ENCODE measurements at regions not wholly inside any gene's neighbourhood (a gene's known extent, or its start where the extent isn't known, plus 50 kb on each side); places are given as distances from the start of the nearest gene placed in this dataset.
A peak's percentile ranks its signal among the peaks of the same experiment; 100 is the strongest.

DNA sequence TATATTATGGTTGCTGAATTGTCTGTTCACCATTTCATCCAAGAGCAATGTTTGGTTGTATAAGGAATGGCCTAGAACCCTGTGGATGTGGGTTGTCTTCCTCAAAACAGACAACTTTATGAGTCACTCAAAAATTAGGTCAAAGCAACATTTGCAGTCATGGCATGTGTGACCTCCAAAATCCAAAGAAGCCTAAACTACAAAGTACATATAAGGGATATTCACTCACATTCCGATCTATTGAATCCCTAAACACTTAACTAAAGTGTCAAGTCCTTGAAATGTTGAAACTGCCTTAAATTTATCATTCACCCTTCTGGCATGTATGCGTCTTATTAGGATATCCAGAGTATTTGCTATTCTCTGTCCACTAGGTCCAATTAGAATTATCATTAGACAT is 491.5 kb downstream of the NUF2 start:
- DNase-seq (ENCODE audit: low spot score), result no peak

DNA sequence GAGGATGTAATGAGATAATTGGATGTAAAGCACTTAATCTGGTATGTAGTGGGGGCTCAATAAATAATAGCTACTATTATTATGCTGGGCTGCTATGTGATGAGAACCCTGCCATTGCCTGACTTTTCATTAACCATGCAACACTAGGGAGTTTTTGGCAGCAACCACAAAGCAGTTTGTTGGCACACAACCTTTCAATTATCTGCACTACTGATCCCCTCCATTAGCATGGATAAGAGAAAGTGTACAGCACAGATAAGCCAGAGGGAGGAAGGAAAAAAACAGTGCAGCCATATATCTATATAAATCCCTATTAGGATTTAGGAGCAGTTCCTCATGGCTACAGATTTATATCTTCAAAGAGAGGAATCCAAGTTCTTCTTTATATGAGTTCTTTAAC is 498.5 kb downstream of the NUF2 start:
- DNase-seq (ENCODE audit: low spot score), result no peak

DNA sequence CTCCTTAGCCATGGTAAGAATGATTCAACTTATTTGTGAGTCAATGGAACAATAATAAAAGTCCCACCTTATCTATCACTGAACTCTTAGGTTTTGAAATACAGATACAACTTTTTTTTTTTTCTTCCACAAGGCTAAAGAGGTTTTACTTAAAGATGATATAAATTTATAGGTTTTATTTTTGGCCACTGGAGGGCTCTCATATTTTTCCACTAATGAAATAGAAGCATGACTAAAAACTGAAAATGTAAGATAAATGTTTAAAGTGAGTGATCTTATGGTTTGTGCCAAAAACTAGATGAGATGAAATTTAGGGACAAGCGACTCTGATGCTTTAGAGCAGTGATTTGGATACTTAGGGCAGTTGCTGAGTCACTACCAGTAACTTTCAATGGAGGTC is 499.0 kb downstream of the NUF2 start:
- no peak for DNase-seq (ENCODE audit: low spot score)

DNA sequence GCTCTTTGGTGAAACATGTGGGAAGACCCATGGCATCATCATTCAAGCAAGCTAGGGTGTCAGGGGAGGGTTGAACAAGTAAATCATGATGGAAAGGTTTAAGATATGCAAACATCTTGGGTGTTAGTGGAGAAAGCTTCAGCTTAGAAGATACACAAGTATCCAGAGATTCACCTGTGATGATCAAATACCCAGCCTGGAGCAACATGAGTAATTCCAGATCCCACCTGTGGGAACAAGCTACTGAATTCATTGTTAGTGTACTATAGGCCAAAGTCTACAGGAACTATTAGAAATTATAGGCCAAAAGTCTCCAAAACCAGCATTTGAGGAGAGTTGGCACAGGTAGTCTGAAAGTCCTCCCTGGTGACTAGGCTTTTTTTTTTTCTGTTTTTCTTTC is 499.9 kb downstream of the NUF2 start:
- DNase-seq (ENCODE audit: low spot score), result no peak

DNA sequence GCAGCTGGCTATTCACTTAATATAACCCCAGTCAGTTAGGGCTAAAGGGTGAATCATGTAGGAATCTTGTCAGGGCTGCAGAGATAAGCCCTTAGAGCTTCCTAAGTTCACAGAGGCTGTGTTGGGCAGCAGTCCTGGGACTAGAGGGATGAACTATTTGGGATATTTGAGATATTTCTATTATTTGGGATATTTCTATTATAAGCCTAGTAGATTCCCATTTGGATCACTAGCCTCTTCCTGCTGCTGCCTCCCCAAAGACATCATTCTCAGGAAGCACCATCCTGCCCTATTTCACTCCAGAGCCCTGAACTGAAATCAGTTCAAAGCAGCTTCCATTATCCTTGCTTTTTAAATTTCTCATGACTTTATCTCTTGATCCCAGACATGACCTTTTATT is 501.3 kb downstream of the NUF2 start:
- DNase-seq (ENCODE audit: low spot score), result no peak

DNA sequence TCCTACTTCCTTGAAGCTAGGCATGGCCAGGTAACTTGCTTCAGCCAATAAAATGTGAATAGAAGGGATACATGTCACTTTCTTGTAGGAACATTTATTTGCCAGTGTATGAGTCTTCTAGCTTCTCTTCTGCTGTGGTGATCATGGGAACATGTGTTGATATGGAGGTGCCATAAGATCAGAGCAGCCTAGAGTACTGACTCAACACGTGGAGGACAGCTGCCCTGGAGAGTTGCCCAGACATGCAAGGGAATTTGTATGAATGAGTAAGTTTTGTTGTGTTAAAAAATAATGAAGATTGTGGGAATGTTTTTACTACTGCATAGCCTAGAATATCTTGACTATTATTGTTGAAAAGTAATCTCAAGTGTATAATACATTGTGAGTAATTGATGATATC is 502.3 kb downstream of the NUF2 start:
- no peak for DNase-seq (ENCODE audit: low spot score)

DNA sequence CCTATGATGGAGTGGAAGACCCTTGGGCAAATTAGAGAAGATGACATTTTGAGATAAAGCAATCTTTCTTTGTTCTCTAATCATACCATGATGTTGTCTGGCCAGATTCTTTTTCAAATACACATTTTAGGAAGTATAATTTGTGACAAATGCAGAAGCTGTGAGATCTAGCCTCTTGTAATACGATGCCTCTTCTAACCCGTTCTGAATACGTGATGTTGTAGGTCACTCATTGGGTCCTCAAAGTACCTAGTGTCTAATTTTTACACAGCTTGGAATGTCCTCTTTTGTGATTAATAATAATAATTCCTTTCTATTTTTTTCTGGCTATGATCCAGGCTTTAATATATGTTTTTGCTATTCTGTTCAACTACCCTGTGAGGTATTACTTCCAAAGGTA is 502.7 kb downstream of the NUF2 start:
- no peak for DNase-seq (ENCODE audit: low spot score)

DNA sequence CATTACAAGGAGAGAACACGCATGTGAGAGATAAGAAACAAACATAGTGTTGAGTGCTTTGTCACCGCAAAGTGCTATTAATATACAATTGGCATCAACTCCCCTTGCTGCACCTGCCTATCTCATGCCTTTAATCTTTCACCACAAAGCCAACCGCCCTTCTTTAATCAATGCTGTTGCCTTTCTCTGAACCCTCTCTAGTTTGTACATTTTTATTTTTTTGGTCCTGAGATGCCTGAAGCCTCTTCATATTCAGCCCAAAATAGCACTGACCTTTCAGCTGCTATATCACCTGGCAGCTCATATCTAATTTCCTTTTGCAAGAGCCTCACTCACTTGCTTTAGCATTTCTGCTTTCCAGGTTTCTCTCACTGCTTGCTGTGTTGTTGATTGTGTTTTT is 504.7 kb downstream of the NUF2 start:
- peak; percentile 81 for DNase-seq (ENCODE audit: low spot score)

DNA sequence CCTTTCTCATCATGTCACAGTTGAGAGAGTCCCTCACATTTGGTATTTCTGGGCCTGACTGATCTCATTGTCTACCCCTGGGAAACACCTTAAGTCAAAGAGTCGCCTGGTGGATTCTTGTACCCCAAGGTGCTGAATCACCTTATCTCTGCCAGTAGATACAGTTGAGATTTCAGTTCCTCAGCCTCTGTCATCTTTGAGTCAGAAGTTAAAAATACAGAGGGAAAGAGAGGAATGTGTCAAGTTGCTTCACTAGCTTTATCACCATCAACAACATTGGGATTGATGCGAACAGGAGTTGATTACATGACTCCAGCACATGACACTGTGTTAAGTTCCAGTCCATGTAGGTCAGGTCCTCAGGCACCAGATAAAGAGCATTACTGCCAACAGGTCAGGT is 513.0 kb downstream of the NUF2 start:
- no peak for DNase-seq (ENCODE audit: low spot score)

DNA sequence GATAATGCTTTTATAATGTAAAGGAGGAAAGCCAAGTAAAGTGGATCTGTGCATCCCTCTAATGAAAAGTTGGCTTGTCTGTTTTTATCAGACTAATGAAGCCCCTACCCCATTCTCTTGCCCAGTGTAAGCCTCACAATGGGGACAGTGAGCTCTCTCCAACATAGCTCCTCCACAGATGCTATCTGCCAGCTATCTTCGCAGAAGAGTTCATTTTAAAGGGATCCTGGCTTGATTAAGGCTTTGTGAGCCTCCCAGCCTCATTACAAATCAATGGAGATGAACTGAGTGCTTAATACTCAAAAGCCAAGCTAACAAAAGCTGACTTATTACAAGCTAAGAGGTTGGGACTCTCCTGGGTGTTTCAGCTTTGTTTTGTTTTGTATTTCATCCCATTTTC is 514.7 kb downstream of the NUF2 start:
- DNase-seq (ENCODE audit: low spot score), result no peak

DNA sequence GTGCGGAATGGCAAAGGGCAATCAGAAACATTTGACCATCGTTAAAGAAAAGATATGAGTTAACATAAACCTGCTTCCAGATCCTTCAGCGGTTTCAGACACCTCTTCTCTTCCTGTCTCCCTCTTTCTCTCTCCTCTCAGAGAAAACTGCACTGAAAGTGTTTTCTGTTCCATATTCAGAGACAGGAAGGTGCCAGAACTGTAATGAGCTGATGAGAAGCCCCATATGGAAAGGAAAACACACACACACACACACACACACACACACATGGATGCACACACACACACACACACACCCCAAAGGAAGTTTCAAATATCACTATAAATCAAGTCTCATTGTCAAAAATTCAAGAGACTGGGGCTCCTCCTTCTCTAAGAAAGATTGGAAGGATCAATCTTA is 515.5 kb downstream of the NUF2 start:
- no peak for DNase-seq (ENCODE audit: low spot score)

DNA sequence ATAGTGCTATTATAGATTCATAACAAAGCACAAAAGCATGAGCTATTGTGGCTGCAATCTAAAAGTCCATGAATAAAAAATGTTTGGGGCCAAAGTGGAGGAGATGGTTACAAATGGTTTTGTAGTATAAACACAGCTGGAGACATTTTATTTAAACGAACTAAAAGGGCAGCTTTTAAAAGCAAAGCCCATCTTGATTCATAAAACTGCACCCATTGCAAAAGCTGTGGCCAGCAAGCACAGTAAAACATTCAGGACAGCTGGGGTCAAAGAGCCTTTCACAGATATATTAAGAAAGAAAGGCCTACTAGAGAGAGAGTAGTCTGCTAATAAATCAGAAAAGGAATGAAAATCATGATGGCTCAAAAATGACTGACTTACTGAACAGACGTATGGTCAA is 520.8 kb downstream of the NUF2 start:
- DNase-seq (ENCODE audit: low spot score), result no peak

DNA sequence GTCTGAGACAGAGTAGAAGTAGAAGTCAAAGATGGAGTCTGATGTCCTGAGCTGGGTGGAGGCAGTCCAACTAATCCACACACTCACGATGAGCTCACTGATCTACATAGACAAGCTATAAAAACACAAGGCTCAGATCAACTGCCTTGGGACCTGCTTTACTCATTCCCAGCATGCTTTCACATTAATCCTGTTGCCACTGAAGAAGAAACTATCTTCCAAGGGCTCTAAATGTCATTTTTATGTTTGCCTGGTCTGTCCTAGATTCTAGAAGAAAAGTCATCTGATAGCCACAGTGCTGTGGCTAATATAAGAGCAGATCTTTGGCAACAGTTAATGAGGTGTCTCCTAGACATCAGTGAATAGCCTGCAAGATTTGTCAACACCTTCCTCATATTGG is 522.7 kb downstream of the NUF2 start:
- no peak for DNase-seq (ENCODE audit: low spot score)

DNA sequence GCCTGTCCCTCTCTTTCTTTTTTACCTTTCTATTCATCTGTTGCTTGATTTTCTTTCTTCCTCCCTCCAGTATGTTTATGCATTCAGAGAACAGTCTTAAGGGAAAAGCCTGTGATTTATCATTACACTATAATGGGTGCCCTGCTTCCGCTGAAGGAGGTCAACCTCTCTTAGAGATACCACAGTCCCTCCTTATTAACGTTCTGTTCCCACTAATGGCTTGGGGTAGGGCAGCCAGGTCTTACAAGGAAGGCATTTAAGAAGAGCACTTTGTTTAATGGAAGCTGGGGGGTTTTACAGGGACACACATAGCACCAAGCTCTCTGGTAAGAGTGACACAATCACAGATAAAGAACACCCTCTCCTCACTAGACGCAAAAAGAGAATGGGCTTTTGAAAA is 523.5 kb downstream of the NUF2 start:
- DNase-seq (ENCODE audit: low spot score), result no peak

DNA sequence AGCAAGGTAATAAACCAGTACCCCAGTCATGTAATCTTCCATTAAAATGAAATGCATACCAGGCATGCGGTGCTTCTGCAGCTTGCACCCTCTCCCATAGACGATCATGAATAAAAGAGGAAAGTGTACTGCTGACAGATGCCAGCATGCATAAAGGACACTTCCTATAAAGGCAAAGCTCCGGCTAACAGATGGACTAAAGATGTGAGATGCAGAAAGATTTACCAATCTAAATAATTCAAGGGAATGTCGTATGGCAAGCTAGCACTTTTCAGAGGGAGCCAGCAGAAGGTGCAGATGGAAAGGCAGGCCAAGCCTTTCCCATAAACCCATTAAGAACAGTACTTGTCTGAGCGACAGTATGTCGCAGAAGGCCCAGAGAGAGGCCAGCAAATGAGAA is 542.0 kb downstream of the NUF2 start:
- DNase-seq (ENCODE audit: low spot score), result no peak

DNA sequence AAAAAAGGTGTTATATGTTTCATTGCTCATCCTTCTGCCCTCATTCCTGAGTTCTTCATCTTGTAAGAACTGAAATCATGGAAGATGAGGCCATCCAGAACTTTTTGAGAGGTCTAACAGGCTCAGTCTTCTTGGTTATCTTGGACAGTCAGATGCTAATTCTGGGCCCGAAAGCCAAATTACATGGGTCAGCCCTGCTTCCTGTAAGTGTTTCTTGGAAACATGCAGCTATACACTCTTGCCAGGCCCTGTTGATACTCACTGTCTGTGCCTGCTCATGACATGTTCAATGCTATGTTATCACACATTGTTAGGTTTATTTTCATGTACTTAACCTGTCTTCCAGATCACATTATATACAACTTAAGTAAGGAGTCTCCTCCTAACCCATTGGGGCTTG is 542.5 kb downstream of the NUF2 start:
- no peak for DNase-seq (ENCODE audit: low spot score)

DNA sequence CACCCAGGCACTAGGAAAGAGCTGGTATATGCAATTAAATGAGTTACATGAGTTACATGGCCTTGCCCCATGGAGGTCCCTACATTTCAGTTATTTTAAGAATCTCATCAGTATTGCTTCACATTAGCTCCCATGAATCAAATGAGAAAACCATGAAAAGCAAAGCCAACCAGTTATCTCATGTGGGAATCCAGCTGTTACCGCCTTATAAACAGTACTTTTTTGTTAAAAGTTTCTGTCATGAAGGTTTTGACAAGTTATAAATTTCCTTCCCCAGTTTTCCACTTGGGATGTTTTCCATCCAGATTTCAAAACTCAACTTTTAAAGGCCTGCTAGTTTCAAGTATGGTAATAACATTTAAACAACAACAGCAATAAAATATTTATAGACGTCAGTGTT is 544.8 kb downstream of the NUF2 start:
- DNase-seq (ENCODE audit: low spot score), result no peak

DNA sequence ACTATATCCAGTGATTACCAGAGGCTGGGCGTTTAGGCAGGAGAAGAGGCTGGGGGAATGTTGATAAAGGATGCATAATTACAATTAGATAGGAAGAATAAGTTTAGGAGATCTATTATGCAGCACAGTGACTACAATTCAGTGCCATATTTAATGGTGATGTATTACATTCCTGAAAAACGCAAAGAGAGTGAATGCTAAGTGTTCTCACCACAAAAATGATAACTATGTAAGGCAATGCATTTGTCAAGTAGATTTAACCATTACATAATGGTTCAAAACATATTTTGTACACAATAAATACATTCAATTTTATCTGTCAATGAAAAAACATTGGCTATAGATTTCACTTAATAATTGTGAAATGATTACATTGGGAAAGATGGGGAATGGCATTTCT is 548.9 kb downstream of the NUF2 start:
- no peak for DNase-seq (ENCODE audit: low spot score)

DNA sequence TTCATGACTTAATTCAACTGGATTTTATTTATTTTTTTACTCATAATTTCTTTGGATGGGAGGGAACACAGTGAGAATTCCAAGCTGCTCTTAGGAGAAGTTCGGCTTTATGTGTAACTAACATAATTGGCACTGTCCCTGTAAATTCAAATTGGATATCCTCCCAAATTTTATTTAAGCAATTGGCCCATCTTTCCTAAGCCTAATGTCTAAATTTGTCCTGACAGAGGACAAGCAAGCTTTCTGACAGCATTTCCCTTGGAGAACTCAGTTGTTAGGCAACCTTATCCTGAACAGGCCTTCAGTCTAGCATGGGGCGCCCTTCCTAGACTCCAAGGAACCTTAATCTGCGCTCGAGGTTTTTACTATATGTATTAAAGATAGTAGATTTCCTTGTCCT is 550.3 kb downstream of the NUF2 start:
- DNase-seq (ENCODE audit: low spot score), result no peak

DNA sequence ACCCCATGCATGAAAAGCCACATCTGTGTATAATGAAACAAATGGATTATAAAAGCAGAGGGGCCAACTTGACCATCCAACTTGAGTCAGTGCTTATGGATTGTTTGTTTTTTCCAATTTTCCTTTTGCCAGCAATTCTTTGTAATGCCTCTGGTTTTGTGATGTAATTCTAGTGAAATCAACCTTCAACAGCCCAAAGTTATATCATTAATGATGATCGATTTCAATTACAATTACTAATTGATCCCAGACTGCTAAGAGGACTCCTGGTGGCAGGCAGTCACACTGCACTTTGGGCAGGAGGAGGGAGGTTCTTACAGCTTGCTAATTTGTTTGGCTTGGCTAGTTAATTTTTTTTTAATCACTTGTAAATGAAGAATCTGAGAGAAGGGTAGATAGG is 552.3 kb downstream of the NUF2 start:
- no peak for DNase-seq (ENCODE audit: low spot score)

DNA sequence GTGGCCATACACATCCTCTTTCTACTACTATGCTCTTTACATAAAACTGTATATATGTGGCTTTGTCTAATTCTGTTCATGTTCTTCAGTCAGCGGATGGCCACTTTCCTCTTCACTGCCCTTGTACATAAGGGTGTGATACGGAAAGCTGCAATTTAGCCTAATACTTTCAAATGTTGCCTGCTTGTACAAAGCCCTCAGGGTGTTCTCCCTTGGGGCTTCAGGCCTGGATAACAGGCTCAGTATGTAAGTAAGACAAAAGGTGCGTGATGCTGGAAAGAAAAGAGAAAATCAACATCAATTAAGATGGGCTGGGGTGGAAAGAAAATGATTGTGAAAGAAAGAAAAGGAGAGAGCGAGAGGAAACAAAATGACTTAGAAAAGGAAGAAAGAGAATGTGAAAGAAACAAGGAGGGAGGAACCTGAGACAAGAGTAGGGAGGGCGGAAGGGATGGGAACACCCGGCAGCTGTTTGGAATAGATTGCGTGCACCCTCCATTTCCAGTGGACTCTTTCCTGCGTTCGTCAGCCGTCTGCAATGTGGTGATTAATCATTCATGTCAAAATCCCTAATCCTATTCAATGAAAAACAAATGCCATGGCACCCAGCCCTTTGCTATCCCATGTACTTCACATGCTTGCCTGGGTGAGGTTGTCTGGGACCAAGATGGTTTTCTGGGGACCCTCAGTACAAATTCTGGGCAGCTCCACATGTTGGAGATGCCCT is 553.6 kb downstream of the NUF2 start:
- DNase-seq (ENCODE audit: low spot score), result no peak

DNA sequence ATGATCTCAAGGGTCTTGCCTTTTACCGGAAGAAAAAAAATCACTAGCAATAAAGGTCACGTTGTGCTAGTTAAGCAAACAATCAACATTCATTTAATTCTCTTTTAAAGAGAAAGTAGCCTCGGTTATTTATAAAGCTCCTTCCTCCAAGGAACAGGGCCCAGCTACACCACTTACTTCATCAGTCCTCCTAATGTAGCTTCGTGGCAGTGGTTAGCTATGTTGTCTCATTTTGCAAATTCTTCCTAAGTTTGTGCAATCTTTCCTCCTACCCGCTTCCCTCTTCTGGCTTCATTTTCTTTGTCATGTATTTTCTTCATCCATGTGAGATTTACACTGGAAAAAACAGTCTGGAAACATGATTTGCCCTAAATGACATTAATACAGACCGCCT is 554.2 kb downstream of the NUF2 start:
- no peak for DNase-seq (ENCODE audit: low spot score)

DNA sequence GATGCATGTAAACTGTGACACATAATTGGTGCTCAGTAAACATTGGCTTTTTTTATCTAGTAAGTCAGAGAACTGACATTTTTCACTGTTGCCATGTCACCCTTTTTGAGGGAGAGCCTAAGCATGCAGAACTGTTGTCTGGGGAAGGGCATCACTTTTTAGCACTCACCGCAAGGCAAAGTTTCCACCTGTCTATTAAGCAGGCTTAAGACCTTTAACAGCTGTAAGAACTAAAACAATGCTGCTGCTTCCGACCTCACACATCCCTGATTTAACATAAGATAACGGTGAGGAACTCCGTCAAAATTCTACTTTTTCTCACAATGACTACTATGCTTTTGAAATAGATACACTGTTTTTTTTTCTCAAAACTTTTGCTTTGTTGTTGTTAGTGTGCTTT is 554.8 kb downstream of the NUF2 start:
- DNase-seq (ENCODE audit: low spot score), result no peak

DNA sequence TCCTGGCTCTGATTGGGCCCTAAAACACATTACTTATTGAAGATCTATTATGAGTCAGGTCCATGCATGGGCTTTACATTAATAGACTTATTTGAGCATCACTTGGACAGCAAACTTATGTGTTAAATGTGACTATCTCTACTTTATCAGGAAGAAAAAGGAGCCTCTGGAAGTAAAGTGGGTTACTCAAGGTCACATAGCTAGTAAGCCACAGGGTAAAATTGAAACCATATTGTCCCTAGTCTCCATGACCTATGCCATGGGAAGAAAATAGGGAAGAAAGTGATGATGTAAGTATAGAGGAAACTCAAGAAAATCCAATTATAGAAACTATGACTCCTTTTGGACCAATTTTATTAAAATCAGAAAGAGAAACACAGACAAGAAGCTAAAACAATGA is 555.3 kb downstream of the NUF2 start:
- DNase-seq (ENCODE audit: low spot score), result no peak

DNA sequence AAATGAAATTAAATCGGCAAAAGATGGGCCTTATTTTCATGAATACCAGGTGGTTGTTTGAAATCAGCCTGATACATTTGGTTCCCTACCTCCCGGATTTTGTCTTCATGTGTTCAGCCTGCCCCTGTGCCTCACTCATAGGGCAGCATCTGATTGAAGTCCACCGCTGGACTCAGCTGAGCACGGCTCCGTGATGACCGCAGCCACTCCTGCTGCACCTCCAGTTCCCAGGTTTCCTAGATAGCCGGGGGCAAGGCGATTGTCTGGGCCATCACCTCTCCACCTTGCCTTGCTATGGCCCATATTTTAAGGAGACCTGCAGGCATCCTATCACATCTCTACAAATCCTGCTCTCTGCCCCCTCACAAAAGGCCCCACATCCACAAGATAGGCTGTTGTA is 563.8 kb downstream of the NUF2 start:
- DNase-seq (ENCODE audit: low spot score), result no peak

Measured in SW480 (cell line).